ENCODE measurements at regions not wholly inside any gene's neighbourhood (a gene's known extent, or its start where the extent isn't known, plus 50 kb on each side); places are given as distances from the start of the nearest gene placed in this dataset.
"Not testable (repeated sequence)": the region's sequence is repeated elsewhere in the genome, so short reads cannot be mapped to it uniquely, and the experiment has no call there.

DNA sequence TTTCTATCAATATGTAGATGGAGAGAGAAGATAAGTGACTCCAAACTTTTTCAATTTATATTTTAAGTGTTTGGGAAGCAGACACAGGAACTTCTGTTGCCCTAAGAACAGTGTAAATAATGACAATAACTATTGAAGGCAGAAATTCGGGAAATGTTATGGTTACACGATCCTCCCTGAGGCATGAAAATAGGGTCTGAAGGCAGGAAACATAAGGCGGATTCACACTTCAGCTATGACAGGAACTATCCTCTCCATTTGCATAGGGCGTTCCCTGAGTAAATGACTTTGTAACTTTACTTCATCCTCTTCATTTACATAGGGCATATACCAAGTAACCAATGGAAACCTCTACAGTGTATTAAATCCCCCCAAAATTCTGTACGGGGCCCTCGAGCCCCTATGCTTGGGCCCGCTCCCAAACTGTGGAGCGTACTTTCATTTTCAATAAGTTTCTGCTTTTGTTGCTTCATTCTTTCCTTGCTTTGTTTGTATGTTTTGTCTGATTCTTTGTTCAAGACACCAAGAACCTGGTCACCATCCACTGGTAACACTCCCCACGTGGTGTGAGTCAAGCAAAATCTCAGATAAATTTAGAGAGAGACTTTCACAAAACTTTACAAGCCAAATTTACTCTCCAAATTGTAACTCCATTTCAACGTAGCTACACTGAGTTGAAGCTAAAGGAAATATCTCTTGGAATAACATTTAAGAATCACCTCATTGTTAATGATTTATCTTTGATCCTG lies 2504.3 kb downstream of the ARAP2 start:
- Histone ChIP-seq H3K4me3 (ENCODE audit: extremely low read depth, insufficient read depth, low read length, poor library complexity, severe bottlenecking) (no peak overlapping the region), H3K36me3 (ENCODE audit: control insufficient read depth, insufficient read depth, low read length) (no peaks in the 10 kb centered on the region), H3K9me3 (ENCODE audit: control insufficient read depth, low read length) (peaks cover 16% of the 10 kb centered on the region), H3K4me1 (ENCODE audit: control insufficient read depth, insufficient read depth, low read length, poor library complexity, severe bottlenecking) (peaks cover 15% of the 10 kb centered on the region), H3K27ac (ENCODE audit: low read depth, low read length, severe bottlenecking) (peak overlapping the region; percentile 83)
- WGBS, 2 experiments (ENCODE audit: insufficient coverage in 2 of 2), result 87 to 92% methylated on average over 7 of the region's 10 CpGs

GRCh38 chr4:33740871-33741270 lies 2503.4 kb downstream of the ARAP2 start:
- peak overlapping the region; percentile 83 for H3K27ac ChIP-seq (ENCODE audit: low read depth, low read length, severe bottlenecking)
- H3K9me3 ChIP-seq (ENCODE audit: control insufficient read depth, low read length), result peaks cover 13% of the 10 kb centered on the region
- peaks cover 15% of the 10 kb centered on the region for H3K4me1 ChIP-seq (ENCODE audit: control insufficient read depth, insufficient read depth, low read length, poor library complexity, severe bottlenecking)
- 44 to 77% methylated on average over 2 to 4 of the region's 5 CpGs for WGBS, 2 experiments (ENCODE audit: insufficient coverage in 2 of 2)
- not testable (repeated sequence) for H3K36me3 ChIP-seq (ENCODE audit: control insufficient read depth, insufficient read depth, low read length); H3K4me3 ChIP-seq (ENCODE audit: extremely low read depth, insufficient read depth, low read length, poor library complexity, severe bottlenecking)

DNA sequence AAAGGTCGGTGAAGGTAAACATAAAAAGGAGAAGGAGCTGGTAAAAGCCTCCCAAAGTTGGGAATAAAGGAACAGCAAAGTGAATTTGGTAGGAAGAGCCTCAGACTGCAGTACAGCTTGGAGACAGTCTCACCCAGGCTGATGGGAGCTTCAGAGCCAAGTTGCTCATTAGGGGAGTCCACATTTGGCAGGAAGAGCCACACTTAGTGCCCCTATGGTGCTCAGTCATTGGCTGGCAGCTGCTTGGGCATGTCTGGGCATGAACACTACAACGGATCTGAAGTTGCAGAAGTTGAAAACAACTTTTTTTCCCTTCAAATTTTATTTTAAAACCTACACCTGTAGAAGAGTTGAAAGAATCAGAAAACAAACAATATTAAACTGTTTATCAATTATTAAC lies 2497.3 kb downstream of the ARAP2 start:
- Histone ChIP-seq H3K4me3 (ENCODE audit: extremely low read depth, insufficient read depth, low read length, poor library complexity, severe bottlenecking) (no peak overlapping the region), H3K27ac (ENCODE audit: low read depth, low read length, severe bottlenecking) (no peak overlapping the region), H3K9me3 (ENCODE audit: control insufficient read depth, low read length) (peaks cover 8% of the 10 kb centered on the region), H3K36me3 (ENCODE audit: control insufficient read depth, insufficient read depth, low read length) (no peaks in the 10 kb centered on the region), H3K4me1 (ENCODE audit: control insufficient read depth, insufficient read depth, low read length, poor library complexity, severe bottlenecking) (peaks cover 10% of the 10 kb centered on the region)
- 70 to 82% methylated on average over 1 of the region's 2 CpGs for WGBS, 2 experiments (ENCODE audit: insufficient coverage in 2 of 2)

DNA sequence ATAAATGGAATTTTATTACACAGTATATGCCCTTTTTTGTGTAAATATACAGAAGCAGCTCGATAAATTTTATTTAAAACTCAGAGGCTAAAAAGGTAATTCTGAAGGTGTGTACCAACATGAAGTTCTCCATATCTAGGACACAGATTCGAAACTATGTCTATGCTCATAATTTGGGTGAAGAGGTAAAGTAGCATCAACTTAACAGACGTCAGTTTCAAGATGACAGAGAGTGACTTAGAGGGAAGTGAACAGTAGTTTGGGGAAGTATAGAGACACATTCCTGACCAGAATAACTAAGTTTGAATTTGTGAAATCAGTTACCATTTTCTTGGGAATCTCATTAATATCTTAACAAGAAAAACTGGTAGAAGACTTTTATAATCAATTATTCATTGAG lies 2493.3 kb downstream of the ARAP2 start:
- H3K9me3 ChIP-seq (ENCODE audit: control insufficient read depth, low read length), result no peaks in the 10 kb centered on the region
- no peak overlapping the region for H3K4me3 ChIP-seq (ENCODE audit: extremely low read depth, insufficient read depth, low read length, poor library complexity, severe bottlenecking)
- H3K27ac ChIP-seq (ENCODE audit: low read depth, low read length, severe bottlenecking), result no peak overlapping the region
- peaks cover 6% of the 10 kb centered on the region for H3K4me1 ChIP-seq (ENCODE audit: control insufficient read depth, insufficient read depth, low read length, poor library complexity, severe bottlenecking)
- 88 to 94% methylated on average over 1 to 2 of the region's 3 CpGs for WGBS, 2 experiments (ENCODE audit: insufficient coverage in 2 of 2)
- H3K36me3 ChIP-seq (ENCODE audit: control insufficient read depth, insufficient read depth, low read length), result no peaks in the 10 kb centered on the region

DNA sequence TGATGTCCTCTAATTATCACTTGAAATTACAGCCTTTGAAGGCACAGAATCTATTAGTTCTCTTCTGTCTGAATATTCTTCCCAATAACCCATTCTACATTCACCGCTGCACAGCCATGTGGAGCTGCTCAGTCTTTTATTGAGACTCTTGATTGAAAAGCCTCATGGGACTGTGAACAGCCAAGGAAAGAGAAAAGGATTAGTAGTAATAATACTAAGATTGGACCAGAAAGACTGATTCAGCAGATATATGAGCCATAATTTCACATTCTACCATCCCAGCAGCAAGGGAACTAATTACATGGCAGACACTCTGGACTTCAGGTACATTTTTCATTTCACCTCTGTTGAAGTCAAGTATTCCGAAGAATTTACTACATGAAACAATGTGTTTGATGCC lies 2471.7 kb downstream of the ARAP2 start:
- H3K4me3 ChIP-seq (ENCODE audit: extremely low read depth, insufficient read depth, low read length, poor library complexity, severe bottlenecking), result no peak overlapping the region
- no peak overlapping the region for H3K27ac ChIP-seq (ENCODE audit: low read depth, low read length, severe bottlenecking)
- no peaks in the 10 kb centered on the region for H3K9me3 ChIP-seq (ENCODE audit: control insufficient read depth, low read length)
- H3K4me1 ChIP-seq (ENCODE audit: control insufficient read depth, insufficient read depth, low read length, poor library complexity, severe bottlenecking), result no peaks in the 10 kb centered on the region
- H3K36me3 ChIP-seq (ENCODE audit: control insufficient read depth, insufficient read depth, low read length), result no peaks in the 10 kb centered on the region
- WGBS, 2 experiments (ENCODE audit: insufficient coverage in 2 of 2), result no CpG with 5 or more reads among the region's 2 CpGs

GRCh38 chr4:33780952-33781791 lies 2463.1 kb downstream of the ARAP2 start:
- 100% methylated on average over 1 of the region's 6 CpGs; no CpG with 5 or more reads in 1 of the 2 experiments for WGBS, 2 experiments (ENCODE audit: insufficient coverage in 2 of 2)
- Histone ChIP-seq H3K4me3 (ENCODE audit: extremely low read depth, insufficient read depth, low read length, poor library complexity, severe bottlenecking) (no peak overlapping the region), H3K4me1 (ENCODE audit: control insufficient read depth, insufficient read depth, low read length, poor library complexity, severe bottlenecking) (no peaks in the 10 kb centered on the region), H3K36me3 (ENCODE audit: control insufficient read depth, insufficient read depth, low read length) (no peaks in the 10 kb centered on the region), H3K27ac (ENCODE audit: low read depth, low read length, severe bottlenecking) (no peak overlapping the region), H3K9me3 (ENCODE audit: control insufficient read depth, low read length) (no peaks in the 10 kb centered on the region)

- no peaks in the 10 kb centered on the region for H3K36me3 ChIP-seq (ENCODE audit: control insufficient read depth, insufficient read depth, low read length)
- no peak overlapping the region for H3K27ac ChIP-seq (ENCODE audit: low read depth, low read length, severe bottlenecking)
- no peaks in the 10 kb centered on the region for H3K4me1 ChIP-seq (ENCODE audit: control insufficient read depth, insufficient read depth, low read length, poor library complexity, severe bottlenecking)
- no peaks in the 10 kb centered on the region for H3K9me3 ChIP-seq (ENCODE audit: control insufficient read depth, low read length)
- no peak overlapping the region for H3K4me3 ChIP-seq (ENCODE audit: extremely low read depth, insufficient read depth, low read length, poor library complexity, severe bottlenecking)
- no CpG with 5 or more reads among the region's 2 CpGs for WGBS, 2 experiments (ENCODE audit: insufficient coverage in 2 of 2)
Observed at GRCh38 chr4:33785843-33786242, 2458.5 kb downstream of the ARAP2 start.

DNA sequence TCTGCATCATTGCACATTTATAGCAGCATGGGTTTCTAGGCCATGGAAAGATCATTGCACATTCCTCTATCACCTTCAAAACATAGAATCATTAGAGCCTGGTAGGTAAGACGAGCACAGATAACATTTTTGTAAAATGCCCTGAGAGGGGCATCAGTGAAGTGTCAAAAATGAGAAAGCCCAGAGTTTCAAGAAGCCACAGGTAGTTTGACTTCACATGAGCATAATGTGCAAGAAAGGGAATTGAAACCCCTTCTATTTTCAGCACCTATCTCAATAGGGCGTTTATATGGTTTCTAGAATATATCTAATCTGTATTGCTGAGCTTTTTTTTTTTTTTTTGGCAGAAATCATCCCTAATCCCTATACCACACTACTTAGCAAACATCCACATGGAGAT lies 2441.7 kb downstream of the ARAP2 start:
- Histone ChIP-seq H3K4me1 (ENCODE audit: control insufficient read depth, insufficient read depth, low read length, poor library complexity, severe bottlenecking) (no peaks in the 10 kb centered on the region), H3K36me3 (ENCODE audit: control insufficient read depth, insufficient read depth, low read length) (no peaks in the 10 kb centered on the region), H3K9me3 (ENCODE audit: control insufficient read depth, low read length) (no peaks in the 10 kb centered on the region), H3K4me3 (ENCODE audit: extremely low read depth, insufficient read depth, low read length, poor library complexity, severe bottlenecking) (no peak overlapping the region), H3K27ac (ENCODE audit: low read depth, low read length, severe bottlenecking) (no peak overlapping the region)
- WGBS, 2 experiments (ENCODE audit: insufficient coverage in 2 of 2), result 100% methylated on average over 1 of the region's 2 CpGs; no CpG with 5 or more reads in 1 of the 2 experiments

DNA sequence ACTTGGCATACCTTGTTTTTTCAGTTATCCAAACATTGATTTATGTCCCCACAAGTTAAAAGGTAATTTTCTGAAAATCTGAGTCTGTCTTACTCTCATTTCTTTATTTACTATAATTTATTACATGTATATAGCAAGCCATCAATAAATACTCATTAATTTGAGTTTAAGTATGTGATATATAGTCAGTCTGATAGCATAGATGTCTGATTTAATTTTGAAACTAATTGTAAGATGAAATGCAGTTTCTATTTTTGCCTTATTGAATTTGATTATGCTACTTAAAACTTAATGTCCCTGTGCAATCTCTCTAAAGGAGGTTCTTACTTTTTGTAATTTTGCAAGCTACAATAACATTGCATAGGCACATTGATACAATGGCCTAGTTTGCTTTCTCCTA lies 2418.6 kb downstream of the ARAP2 start:
- Histone ChIP-seq H3K27ac (ENCODE audit: low read depth, low read length, severe bottlenecking) (no peak overlapping the region), H3K36me3 (ENCODE audit: control insufficient read depth, insufficient read depth, low read length) (no peaks in the 10 kb centered on the region), H3K4me1 (ENCODE audit: control insufficient read depth, insufficient read depth, low read length, poor library complexity, severe bottlenecking) (no peaks in the 10 kb centered on the region), H3K9me3 (ENCODE audit: control insufficient read depth, low read length) (no peaks in the 10 kb centered on the region), H3K4me3 (ENCODE audit: extremely low read depth, insufficient read depth, low read length, poor library complexity, severe bottlenecking) (no peak overlapping the region)

DNA sequence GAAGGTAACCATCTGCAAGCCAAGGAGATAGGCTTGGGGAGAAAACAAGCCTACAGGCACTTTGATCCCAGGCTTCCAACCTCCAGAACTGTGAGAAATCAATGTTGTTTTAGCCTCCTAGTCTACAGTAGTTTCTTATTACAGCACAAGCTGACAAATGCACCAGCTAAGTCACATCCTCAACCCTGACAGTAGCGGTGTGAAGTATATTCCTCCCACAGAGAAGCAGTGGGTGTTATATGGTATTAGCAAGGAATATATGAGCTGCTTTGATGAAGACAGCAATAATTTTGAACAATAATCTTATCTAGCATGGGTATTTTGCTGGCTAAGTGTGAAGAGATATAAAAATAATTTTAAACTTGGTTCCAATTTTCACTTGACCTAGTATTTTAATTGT lies 2415.0 kb downstream of the ARAP2 start:
- H3K4me3 ChIP-seq (ENCODE audit: extremely low read depth, insufficient read depth, low read length, poor library complexity, severe bottlenecking); H3K4me1 ChIP-seq (ENCODE audit: control insufficient read depth, insufficient read depth, low read length, poor library complexity, severe bottlenecking); H3K27ac ChIP-seq (ENCODE audit: low read depth, low read length, severe bottlenecking); H3K9me3 ChIP-seq (ENCODE audit: control insufficient read depth, low read length); H3K36me3 ChIP-seq (ENCODE audit: control insufficient read depth, insufficient read depth, low read length): not testable (repeated sequence)
- no CpG with 5 or more reads among the region's 1 CpG for WGBS, 2 experiments (ENCODE audit: insufficient coverage in 2 of 2)

Measured in mesodermal cell (in vitro differentiated cells).